Hepatic stellate cell (primary cell): ENCODE measurements at regions not wholly inside any gene's neighbourhood (a gene's known extent, or its start where the extent isn't known, plus 50 kb on each side); places are given as distances from the start of the nearest gene placed in this dataset.
A peak's percentile ranks its signal among the peaks of the same experiment; 100 is the strongest.

Experiments used
- DNase-seq: peaks from one replicate; pipeline ENCODE4 v3.0.0; 2011; ENCODE audit warnings: low spot score

GRCh38 chr6:21997119-21998037 lies 299.5 kb downstream of the PRL start:
- DNase-seq, result no peak

- no peak for DNase-seq
Measured at GRCh38 chr6:21998582-21998981, 298.3 kb downstream of the PRL start.

GRCh38 chr6:21999012-21999528 lies 297.8 kb downstream of the PRL start:
- peak; percentile 45 for DNase-seq

GRCh38 chr6:21999741-22000140 lies 297.1 kb downstream of the PRL start:
- DNase-seq, result no peak

DNA sequence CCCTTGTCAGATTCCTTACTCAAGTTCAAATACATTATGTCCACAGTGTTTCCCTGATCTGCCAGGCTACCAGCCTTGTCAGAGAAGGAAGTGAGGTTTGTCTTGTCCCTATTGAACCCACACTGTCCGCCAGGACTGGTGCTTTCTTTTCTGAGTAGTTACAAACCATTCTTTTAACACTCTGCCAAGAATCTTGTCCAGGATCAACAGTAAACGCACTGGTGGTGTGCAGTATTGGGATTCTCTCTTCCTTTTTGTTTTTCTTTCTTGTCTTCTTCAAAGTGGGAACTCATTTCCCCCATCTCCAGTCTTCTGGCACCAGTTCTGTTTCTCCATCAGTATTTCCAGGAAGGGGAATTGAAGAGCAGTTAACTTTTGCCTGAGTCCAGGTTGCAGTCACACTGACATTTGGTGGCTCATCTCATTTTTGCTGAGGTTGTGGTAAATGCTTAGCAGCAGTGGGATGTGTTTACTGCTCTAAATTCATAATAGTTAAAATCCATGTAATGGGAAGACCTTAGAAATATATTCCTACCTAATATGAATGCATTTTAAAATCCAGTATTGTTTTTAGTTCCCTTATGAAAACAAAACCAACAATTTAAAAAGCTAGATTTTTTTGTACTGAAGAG lies 295.3 kb downstream of the PRL start:
- DNase-seq, result no peak

DNA sequence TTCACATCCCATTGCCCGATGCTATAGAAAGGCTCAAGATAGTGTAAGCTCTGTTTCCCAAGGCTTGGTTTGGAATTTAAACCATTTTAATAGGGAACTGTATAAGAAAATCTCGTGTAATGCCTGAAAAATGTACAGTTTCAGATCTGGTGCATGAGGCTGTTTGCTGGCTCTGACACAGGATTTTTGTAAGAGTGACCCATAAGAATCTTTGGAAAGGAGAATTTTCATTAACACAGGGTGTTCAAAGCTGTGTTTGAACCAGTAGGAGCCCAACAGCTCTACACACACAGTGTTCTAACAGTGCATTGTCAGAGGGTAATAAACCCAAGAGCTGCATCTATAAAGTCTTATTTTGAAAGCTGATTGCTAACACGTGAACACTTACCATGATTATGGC lies 293.5 kb downstream of the PRL start:
- peak; percentile 9 for DNase-seq

- DNase-seq, result no peak
Measured at GRCh38 chr6:22006795-22007194, 290.0 kb downstream of the PRL start.

DNA sequence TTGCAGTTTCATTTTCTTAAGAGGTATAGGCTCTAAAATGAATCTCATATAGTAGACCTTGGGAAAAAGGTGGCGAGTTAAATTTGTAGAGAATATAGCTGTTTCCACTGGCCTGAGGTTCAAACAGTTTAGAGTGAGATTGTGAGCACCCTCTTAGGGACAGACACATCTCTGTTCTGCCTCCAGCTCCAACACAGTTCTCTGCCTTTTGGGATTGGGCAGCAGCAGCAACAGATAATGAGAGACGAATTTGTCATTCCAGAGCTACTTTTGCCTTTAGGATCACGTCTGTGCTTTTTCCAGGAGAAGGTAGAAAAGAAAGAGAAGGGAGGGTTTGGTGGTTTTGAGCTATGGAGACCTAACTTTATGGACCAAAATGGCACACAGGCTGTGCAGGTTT lies 289.4 kb downstream of the PRL start:
- DNase-seq, result no peak

DNA sequence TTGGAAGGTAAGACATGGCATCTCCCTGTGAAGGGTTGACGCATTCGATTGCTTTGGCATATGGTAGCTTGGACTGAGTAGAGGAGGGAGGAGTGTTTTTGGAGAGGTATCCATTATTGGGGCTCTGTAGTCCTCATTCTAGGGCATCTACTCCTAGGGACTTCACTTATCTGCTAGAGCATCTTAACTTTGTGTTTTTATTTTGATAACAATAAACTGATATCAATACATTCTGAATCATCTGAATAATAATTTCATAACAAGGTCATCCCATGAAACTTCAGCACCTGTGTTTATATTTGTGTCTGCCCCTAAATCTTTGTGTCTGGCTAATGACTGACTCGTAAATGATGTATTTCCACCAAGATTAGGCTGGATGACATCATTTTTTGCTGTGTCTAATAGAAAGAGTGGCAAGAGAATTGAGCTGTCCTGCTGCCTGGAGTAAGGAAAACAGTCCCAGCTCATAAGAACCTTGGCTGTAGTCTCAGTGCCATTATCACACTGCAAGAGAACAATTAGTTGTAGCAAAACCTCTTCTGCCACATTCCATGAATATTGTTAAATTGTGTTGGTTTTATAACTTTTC lies 288.5 kb downstream of the PRL start:
- DNase-seq, result no peak

GRCh38 chr6:22010102-22010501 lies 286.7 kb downstream of the PRL start:
- DNase-seq, result no peak

- no peak for DNase-seq
Measured at GRCh38 chr6:22015216-22015615, 281.6 kb downstream of the PRL start.

DNA sequence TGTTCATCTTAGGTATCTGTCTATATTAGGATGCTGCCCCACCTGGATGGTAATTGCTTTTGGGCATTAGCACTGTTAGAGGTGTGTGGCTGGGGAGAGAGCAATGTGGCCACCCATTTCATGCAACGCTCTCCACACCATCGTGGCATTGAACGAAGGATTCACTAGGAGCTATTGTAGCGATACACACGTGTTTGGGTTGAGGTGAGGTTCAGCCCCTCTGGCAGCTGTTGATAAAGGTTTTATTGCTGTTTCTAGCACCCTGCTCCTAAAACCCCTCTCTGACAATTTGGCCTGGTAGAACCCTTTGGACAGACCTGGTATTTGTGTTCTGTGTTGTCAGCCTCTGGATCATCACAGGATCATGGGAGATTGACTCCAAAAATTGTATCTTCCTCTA lies 280.9 kb downstream of the PRL start:
- DNase-seq, result no peak

DNA sequence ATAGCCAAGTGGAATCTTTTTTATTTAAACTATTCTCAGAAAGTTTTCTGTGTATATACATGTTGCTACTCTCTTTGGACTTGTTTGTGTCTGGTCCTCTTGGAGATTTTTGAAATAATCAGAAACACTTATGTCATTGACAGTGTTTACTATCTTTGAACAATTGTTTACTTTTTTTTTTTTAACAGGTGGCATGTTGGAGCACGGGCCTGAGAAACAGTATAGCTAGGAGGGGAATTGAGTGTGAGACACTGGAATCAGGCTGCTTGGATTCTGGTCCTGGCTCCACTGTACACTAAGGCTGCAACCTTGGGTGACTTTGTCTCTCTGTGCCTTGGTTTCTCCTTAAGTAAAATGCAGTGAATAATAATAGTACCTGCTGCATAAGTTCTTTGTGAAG lies 279.6 kb downstream of the PRL start:
- no peak for DNase-seq

GRCh38 chr6:22017766-22018165 lies 279.1 kb downstream of the PRL start:
- DNase-seq, result no peak

DNA sequence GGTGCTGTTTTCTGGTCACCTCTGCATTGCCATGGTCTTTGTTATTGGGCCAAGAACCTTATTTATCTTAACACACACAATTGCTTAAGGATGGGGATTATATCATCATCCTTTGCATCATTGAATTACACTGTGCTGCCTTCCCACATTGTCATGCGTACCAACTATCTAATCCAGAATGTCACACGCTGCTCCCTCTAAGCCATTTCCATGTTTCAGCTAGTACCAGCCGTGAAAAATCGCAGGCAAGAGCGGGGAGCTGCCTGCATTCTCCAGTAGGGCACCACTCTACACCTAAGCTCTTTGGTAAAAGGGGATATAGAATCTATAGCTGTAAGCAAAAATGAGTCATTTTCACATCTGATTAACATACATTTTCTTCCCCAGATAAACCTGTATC lies 277.0 kb downstream of the PRL start:
- no peak for DNase-seq

DNA sequence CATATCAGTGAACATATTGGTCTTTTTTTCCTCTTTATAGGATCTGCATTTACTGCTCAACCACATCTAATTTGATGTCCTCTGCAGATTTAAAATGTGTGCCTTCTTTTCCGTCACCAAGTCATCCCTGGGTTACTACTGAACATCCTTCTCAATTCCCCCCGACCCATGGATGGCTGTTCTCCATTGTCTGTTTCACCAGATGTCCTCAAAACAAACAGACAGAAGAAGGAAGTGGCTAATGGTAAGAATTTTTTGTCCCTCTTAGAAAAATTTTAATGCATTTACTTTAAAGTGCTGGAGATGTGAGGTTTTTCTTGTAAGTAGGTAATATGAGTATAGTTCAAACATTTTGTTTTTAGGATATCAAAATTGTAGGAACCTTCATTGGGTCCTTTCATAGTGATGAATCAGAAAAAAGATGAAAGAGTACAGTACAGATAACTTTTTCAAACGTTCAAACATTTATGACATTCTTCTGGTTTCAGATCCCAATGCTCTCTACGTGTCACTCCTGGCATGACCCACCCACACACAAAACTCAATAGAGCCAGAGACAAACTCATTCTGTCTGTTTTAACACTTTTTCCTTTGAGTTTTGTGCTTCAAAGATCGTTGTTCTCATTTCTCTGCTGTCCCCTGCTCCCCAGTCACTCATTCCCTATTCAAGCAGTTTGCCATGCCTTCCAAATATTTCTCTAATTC lies 276.4 kb downstream of the PRL start:
- no peak for DNase-seq

DNA sequence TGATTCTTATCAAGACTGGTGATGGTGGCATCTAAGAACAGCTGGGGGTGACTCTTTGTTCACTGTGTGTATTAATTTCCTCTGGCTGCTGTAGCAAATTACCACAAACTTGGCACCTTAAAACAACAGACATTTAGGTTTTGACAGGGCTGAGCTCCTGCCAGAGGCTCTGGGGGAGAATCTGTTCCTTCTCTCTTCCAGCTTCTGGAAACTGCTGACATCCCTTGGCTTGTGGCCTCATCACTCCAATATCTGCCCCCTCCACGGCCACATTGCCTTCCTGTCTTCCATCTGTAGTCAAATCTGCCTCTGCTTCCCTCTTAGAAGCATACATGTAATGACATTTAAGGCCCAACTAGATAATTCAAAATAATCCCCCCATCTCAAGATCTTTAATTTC lies 274.9 kb downstream of the PRL start:
- DNase-seq, result no peak

DNA sequence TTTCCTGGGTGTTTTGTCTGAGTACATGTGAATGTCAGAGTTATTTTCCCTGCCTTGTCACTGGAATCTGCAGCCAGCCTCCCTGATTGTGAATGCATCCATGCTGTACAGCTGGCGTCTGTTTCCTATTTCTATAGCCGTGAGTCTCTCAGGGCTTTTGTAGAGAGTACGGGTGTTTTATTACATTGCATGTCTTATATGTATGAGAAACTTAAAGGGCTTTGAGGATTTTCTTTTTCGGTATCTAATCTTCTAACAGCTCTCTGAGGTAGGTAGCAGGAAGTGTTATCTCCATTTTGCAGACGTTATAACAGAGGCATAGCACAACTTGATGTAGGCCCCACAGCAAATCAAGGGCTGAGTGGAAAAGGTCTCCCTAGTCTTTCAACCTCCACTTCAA lies 272.9 kb downstream of the PRL start:
- DNase-seq, result no peak

DNA sequence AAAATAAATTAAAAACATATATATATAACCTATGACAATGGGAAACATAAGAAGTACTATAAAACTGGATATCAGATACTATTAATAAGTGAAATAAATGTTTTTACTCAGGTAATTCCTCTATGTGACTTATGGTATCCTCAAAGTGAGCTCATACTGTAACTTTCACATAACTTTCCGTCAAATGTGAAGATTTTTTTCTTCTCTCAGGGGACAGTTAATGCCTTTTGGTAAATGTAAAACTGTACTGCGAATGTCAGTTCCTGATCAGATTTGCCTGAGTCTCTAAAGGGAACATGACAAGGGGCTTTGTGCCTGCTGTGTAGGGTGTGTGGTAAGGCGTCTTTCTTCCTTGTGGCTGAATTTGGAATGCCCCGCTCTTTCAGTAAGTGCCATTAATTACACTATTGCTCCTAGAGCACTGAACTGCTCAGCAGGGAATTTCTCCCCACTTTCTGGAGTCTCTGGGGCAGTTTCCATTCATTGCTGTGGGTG lies 271.8 kb downstream of the PRL start:
- DNase-seq, result no peak

GRCh38 chr6:22025468-22026163 lies 271.2 kb downstream of the PRL start:
- DNase-seq, result peak; percentile 26

GRCh38 chr6:22026164-22026678 lies 270.6 kb downstream of the PRL start:
- DNase-seq, result no peak
